Neural crest cell (in vitro differentiated cells): ENCODE measurements at regions not wholly inside any gene's neighbourhood (a gene's known extent, or its start where the extent isn't known, plus 50 kb on each side); places are given as distances from the start of the nearest gene placed in this dataset.

Experiments
- DNase-seq: peaks from one replicate; pipeline ENCODE4 v3.0.0; 2021; ENCODE audit warnings: low read depth, mixed read lengths, low spot score
- H3K27ac Mint-ChIP-seq: one replicate; pipeline ENCODE4 v1.8.0; 2021; ENCODE audit warnings: mild to moderate bottlenecking, mixed read lengths; ENCODE audit not compliant: unreplicated experiment
- H3K27me3 Mint-ChIP-seq: 2 replicates; pipeline ENCODE4 v1.8.0; 2021; ENCODE audit warnings: low read depth, mild to moderate bottlenecking, mixed read lengths
- H3K36me3 Mint-ChIP-seq: 2 replicates; pipeline ENCODE4 v1.8.0; 2021; ENCODE audit warnings: low read depth, mild to moderate bottlenecking, mixed read lengths
- H3K4me1 Mint-ChIP-seq: 2 replicates; pipeline ENCODE4 v1.8.0; 2021; ENCODE audit warnings: mixed read lengths
- H3K4me3 Mint-ChIP-seq: one replicate; pipeline ENCODE4 v1.8.0; 2021; ENCODE audit warnings: mild to moderate bottlenecking, mixed read lengths
- H3K9me3 Mint-ChIP-seq: 2 replicates; pipeline ENCODE4 v1.8.0; 2021; ENCODE audit warnings: mixed read lengths
- CTCF ChIP-seq: fragments of 200-600 bp; sonication (generic); conservative IDR thresholded peaks from 2 replicates; pipeline ENCODE4 v1.5.0; 2021; ENCODE audit warnings: antibody characterized with exemption, mild to moderate bottlenecking

- no peak for DNase-seq
- no peak overlapping the region for H3K4me3 Mint-ChIP-seq
- TF ChIP-seq CTCF, result no peak
- H3K9me3 Mint-ChIP-seq, result peaks cover 13% of the 10 kb centered on the region
- H3K27ac Mint-ChIP-seq, result no peak overlapping the region
- no peaks in the 10 kb centered on the region for H3K4me1 Mint-ChIP-seq
- no peaks in the 10 kb centered on the region for H3K27me3 Mint-ChIP-seq
- peaks cover 2% of the 10 kb centered on the region for H3K36me3 Mint-ChIP-seq
Observed at GRCh38 chr10:10396601-10397000, 621.1 kb upstream of the CELF2 start.

GRCh38 chr10:10397906-10398305 lies 619.8 kb upstream of the CELF2 start:
- no peaks in the 10 kb centered on the region for H3K4me1 Mint-ChIP-seq
- TF ChIP-seq CTCF, result no peak
- H3K27me3 Mint-ChIP-seq, result no peaks in the 10 kb centered on the region
- peaks cover 13% of the 10 kb centered on the region for H3K9me3 Mint-ChIP-seq
- H3K4me3 Mint-ChIP-seq, result no peak overlapping the region
- no peak for DNase-seq
- H3K27ac Mint-ChIP-seq, result no peak overlapping the region
- H3K36me3 Mint-ChIP-seq, result peaks cover 2% of the 10 kb centered on the region

GRCh38 chr10:10403762-10404161 lies 613.9 kb upstream of the CELF2 start:
- H3K27me3 Mint-ChIP-seq, result no peaks in the 10 kb centered on the region
- H3K36me3 Mint-ChIP-seq, result no peaks in the 10 kb centered on the region
- TF ChIP-seq CTCF, result no peak
- no peak overlapping the region for H3K4me3 Mint-ChIP-seq
- H3K27ac Mint-ChIP-seq, result peak overlapping the region; percentile 9
- no peaks in the 10 kb centered on the region for H3K4me1 Mint-ChIP-seq
- peaks cover 15% of the 10 kb centered on the region for H3K9me3 Mint-ChIP-seq
- DNase-seq, result no peak

- Mint-ChIP-seq H3K4me3 (no peak overlapping the region), H3K9me3 (peaks cover 10% of the 10 kb centered on the region), H3K27ac (no peak overlapping the region), H3K4me1 (peaks cover 17% of the 10 kb centered on the region), H3K27me3 (no peaks in the 10 kb centered on the region), H3K36me3 (peaks cover 4% of the 10 kb centered on the region)
- no peak for DNase-seq
- no peak for TF ChIP-seq CTCF
Observed at GRCh38 chr10:10417671-10418070, 600.0 kb upstream of the CELF2 start.

GRCh38 chr10:10418387-10418786 lies 599.3 kb upstream of the CELF2 start:
- Mint-ChIP-seq H3K4me1 (peaks cover 14% of the 10 kb centered on the region), H3K4me3 (no peak overlapping the region), H3K36me3 (peaks cover 4% of the 10 kb centered on the region), H3K27me3 (no peaks in the 10 kb centered on the region), H3K27ac (peak overlapping the region; percentile 3), H3K9me3 (peaks cover 7% of the 10 kb centered on the region)
- DNase-seq, result no peak
- TF ChIP-seq CTCF, result no peak

- no peak for DNase-seq
- no peak overlapping the region for H3K4me3 Mint-ChIP-seq
- no peak overlapping the region for H3K27ac Mint-ChIP-seq
- peaks cover 14% of the 10 kb centered on the region for H3K4me1 Mint-ChIP-seq
- TF ChIP-seq CTCF, result no peak
- H3K9me3 Mint-ChIP-seq, result peaks cover 5% of the 10 kb centered on the region
- no peaks in the 10 kb centered on the region for H3K27me3 Mint-ChIP-seq
- peaks cover 4% of the 10 kb centered on the region for H3K36me3 Mint-ChIP-seq
Observed at GRCh38 chr10:10421071-10421470, 596.6 kb upstream of the CELF2 start.
